ENCODE measurements at regions not wholly inside any gene's neighbourhood (a gene's known extent, or its start where the extent isn't known, plus 50 kb on each side); places are given as distances from the start of the nearest gene placed in this dataset.

DNA sequence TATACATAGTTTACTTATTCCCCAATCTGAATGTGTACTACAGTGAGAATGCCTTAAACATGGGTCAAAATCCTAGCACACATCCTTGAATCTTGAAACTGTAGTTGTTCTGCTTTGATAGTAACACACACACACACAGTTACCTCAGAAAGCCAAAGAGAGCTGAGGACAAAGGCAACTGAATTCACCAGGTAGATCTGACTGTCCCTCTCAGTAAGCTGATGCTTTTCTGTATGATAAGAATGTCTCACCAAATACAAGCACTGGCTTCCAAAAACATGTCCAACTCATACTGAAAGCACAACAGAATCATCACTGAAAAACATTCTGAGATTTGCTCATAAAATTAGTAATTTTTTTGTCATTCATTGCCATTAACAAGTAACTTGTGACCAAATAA lies 104.3 kb upstream of the DYNLRB2 start:
- DNase-seq (ENCODE audit: extremely low read depth, low read depth), result no peak
- TF ChIP-seq CTCF (IDR thresholded peaks at IDR 0.05; ENCODE audit: low read depth, low read length, missing control alignments), result no peak
- no peak overlapping the region for H3K4me3 ChIP-seq (replicated peaks; ENCODE audit: low read depth, low read length)

GRCh38 chr16:80433623-80434022 lies 107.2 kb upstream of the DYNLRB2 start:
- no peak overlapping the region for H3K4me3 ChIP-seq (replicated peaks; ENCODE audit: low read depth, low read length)
- no peak for TF ChIP-seq CTCF (IDR thresholded peaks at IDR 0.05; ENCODE audit: low read depth, low read length, missing control alignments)
- DNase-seq (ENCODE audit: extremely low read depth, low read depth), result no peak

- H3K4me3 ChIP-seq (replicated peaks; ENCODE audit: low read depth, low read length), result no peak overlapping the region
- DNase-seq (ENCODE audit: extremely low read depth, low read depth), result no peak
- no peak for TF ChIP-seq CTCF (IDR thresholded peaks at IDR 0.05; ENCODE audit: low read depth, low read length, missing control alignments)
Measured at GRCh38 chr16:80427795-80428194, 113.0 kb upstream of the DYNLRB2 start.

GRCh38 chr16:80418517-80419355 lies 122.1 kb upstream of the DYNLRB2 start:
- no peak overlapping the region for H3K4me3 ChIP-seq (replicated peaks; ENCODE audit: low read depth, low read length)
- no peak for DNase-seq (ENCODE audit: extremely low read depth, low read depth)
- no peak for TF ChIP-seq CTCF (IDR thresholded peaks at IDR 0.05; ENCODE audit: low read depth, low read length, missing control alignments)

GRCh38 chr16:80417706-80418271 lies 123.0 kb upstream of the DYNLRB2 start:
- no peak for DNase-seq (ENCODE audit: extremely low read depth, low read depth)
- TF ChIP-seq CTCF (IDR thresholded peaks at IDR 0.05; ENCODE audit: low read depth, low read length, missing control alignments), result no peak
- no peak overlapping the region for H3K4me3 ChIP-seq (replicated peaks; ENCODE audit: low read depth, low read length)

GRCh38 chr16:80408014-80408413 lies 132.8 kb upstream of the DYNLRB2 start:
- TF ChIP-seq CTCF (IDR thresholded peaks at IDR 0.05; ENCODE audit: low read depth, low read length, missing control alignments), result no peak
- DNase-seq (ENCODE audit: extremely low read depth, low read depth), result no peak
- H3K4me3 ChIP-seq (replicated peaks; ENCODE audit: low read depth, low read length), result no peak overlapping the region
